HG02943 (cell line): ENCODE measurements at regions not wholly inside any gene's neighbourhood (a gene's known extent, or its start where the extent isn't known, plus 50 kb on each side); places are given as distances from the start of the nearest gene placed in this dataset.

Source experiments
- ATAC-seq: cut with Tn5 transposase; IDR thresholded peaks from one replicate; pipeline ENCODE4 v1.9.1; 2021; ENCODE audit warnings: mild to moderate bottlenecking, low read depth, moderate library complexity; ENCODE audit not compliant: unreplicated experiment

DNA sequence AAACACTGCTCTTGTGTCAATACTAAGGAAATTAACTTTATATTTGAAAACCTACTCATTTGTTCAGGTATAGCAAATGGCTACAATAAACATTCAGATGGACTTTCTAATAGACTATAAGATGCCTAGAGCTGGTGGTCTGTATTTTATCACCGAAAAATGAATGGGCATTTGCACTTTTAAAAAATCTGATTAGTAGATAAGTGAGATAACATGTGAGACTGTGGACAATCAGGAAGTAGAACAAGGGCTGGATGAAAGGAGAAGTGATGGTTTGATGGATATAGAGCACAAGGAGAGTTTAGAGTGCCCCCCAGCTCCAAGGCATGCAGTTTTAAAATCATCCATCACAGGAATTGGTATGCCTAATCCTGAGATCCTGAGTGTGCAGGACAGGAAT is 308.4 kb upstream of the RARB start:
- no peak for ATAC-seq

- no peak for ATAC-seq
Measured at GRCh38 chr3:25120665-25121064, 307.4 kb upstream of the RARB start.

GRCh38 chr3:25125201-25125600 is 302.9 kb upstream of the RARB start:
- ATAC-seq: no peak

- ATAC-seq: no peak
Measured at GRCh38 chr3:25128735-25129134, 299.3 kb upstream of the RARB start.

GRCh38 chr3:25130724-25131520 is 297.1 kb upstream of the RARB start:
- ATAC-seq: no peak

GRCh38 chr3:25133588-25133987 is 294.5 kb upstream of the RARB start:
- no peak for ATAC-seq

GRCh38 chr3:25137606-25138005 is 290.5 kb upstream of the RARB start:
- no peak for ATAC-seq

DNA sequence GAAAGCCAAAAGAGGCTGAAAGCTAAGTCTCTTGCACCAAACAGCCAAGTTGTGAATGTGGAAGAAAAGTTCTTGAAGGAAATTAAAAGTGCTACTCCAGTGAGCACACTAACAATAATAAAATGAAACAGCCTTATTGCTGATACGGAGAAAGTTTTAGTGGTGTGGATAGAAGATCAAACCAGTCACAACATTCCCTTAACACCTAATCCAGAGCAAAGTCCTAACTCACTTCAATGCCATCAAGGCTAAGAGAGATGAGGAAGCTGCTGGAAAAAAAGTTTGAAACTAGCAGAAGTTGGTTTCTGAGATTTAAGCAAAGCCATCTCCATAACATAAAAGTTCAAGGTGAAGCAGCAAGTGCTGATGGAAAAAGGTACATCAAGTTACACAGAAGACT is 288.8 kb upstream of the RARB start:
- ATAC-seq: no peak

DNA sequence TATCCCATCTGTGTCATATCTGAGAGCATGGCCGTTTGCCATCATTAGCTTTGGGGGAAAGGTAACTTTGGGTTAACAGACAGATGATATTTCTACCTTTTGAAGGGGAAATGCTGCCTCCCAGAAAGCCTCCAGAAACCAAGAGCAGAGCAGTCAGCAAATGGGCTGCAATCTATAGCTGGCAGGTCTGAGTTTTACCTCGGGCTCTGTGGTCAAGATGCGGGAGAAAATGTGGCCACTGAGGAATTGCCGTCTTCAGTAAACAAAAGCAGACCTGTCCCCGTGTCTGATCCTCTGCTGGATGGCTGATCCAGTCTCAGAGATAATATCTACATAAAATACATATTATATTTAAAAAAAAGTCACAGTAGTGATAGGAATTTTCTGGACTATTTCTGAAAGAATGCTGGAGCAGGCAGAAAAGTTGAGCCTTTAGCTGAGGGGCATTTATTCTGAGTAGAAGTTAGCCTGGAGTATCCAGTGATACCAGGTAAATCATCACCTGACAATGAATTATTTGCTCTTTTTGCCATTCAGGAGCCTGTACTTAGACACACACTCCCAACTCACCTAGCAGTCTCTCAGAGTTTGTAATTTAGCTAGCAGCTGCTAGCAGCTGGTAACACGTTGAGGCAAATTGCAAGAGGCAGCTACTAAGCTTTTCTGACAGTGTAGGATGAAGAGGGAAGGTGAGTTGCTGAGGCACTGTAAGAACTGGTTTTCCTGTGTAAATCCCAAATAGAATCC is 285.3 kb upstream of the RARB start:
- ATAC-seq: no peak

DNA sequence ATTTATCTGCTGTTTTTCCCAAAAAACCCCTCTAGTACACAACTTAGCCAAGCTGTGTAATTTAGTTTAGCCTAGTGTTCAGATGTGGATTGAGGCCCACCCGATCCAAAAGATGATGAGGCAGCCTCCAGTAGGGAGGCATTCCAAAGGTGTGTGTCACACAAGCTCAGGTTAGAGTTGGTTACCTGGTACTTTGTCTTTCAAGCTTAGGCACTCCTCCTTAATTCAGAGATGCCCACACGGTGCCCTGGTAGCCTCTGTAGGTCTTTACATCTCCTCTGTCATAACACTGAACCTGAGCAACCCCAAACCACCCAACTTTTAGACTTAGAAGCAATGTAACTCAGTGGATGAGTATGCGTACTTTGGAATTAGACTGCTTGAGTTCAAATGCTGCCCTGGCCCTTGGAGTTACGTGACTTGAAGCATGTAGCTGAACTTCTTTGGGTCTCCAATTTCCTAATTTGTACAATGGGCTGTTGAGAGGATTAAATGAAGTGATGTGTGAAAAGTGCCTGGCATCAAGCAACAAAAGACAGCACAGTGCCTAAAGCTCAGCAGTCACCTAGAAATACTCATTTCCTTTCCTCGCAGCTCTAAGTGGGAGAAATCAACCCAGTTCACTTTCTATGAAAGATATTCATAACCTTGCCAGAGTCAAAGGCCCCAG is 284.6 kb upstream of the RARB start:
- ATAC-seq: no peak

GRCh38 chr3:25144430-25144829 is 283.6 kb upstream of the RARB start:
- no peak for ATAC-seq

- no peak for ATAC-seq
Measured at GRCh38 chr3:25145176-25145575, 282.9 kb upstream of the RARB start.

GRCh38 chr3:25150199-25150598 is 277.9 kb upstream of the RARB start:
- no peak for ATAC-seq

DNA sequence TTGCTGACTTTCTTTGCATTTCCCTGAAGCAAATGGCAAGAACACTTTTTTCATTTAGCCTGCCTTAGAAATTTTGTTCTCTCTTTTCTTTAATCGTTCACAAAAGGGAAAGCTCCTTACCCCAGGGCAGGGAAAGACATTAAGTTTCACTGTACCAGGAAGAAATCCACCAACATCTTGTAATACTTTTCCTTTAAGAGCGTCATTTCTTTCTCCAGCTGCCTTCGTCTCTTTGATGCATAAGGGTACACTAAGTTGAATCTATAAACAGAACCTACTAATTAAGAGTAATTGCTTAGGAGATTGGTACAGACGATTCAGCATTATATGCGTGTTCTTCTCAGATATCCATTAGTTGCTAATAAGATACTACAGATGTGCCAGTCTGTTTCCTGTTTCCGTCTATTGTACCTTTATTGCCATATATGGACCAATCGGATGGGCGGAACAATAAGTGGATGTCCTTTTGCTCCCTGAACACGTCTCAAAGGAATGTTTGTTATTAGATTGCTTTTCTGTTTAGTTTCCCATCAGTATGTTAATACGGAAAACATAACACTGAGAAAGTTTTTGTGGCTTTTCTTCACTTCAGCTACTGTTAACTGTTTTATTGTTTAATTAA is 276.7 kb upstream of the RARB start:
- no peak for ATAC-seq

DNA sequence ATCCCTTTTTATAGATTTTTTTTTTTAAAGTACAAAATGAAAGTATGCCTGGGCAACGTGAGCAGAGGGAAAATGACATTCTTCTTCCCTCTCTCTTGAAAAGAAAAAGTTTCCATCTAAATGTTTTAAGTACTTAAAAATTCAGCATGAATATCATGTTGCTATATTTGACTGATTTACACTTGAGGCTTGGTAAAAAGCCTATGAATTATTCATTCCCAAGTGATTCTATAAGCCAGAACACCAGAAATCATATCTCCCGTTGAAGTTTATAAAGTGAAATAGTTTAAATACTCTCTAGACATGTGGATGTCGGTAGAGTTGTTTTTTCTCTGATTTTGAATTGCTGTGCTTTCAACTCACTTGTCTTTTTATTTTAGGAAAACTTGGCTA is 276.2 kb upstream of the RARB start:
- ATAC-seq: no peak

DNA sequence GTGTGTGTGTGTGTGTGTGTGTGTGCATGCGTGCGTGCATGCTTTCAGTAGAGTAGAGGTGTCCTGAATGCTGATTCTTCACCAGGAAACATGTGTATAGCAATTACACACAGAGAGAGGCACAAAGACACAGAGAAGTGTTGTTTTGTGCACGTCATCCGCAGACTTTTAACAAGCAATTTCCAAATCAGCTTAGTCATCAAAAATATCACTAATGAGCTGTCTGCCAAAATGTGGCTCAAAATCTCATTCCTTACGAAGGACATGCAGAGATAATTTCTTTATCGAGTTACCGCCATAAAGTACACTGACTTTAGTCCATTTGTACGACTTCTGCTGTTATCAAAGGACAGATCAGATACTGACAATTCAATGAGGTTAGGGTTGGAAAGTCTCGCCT is 274.9 kb upstream of the RARB start:
- ATAC-seq: no peak

DNA sequence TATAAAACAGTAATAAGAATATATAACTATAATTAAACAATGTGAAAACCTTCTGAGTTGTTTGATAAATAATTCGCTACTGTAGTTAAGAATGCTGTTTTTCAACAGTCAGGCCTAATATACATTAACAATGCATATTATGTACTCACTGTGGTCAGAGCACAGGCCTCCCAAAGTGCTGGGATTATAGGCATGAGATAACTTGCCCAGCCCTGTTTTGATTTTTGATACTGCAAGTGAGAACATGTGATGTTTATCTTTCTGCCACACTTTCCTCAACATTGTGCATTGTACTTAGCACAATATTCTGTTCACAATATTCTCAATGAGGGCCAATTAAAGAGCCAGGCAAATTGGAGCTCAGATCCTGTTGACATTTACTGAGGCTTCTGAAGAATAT is 274.5 kb upstream of the RARB start:
- ATAC-seq: no peak

- no peak for ATAC-seq
Measured at GRCh38 chr3:25155652-25156471, 272.2 kb upstream of the RARB start.

DNA sequence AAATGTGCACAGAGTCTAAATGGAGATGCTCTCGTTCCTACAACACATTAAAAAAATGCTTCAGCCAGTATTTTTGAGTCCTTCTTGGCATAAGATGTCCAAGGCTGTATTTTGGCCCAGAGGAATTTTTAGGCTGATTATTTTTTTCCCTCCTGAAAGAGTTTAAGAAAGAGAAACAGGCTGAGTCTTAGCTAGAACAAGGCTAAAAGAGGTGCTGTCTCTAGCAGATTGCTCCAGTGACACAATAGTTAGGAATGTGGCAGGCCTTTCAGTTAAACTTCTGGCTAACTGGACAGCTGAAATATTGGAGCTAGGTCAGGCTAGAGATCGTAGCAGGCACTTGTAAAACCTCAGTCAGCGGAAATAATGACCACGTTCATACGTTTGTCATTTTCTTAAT is 271.4 kb upstream of the RARB start:
- no peak for ATAC-seq

DNA sequence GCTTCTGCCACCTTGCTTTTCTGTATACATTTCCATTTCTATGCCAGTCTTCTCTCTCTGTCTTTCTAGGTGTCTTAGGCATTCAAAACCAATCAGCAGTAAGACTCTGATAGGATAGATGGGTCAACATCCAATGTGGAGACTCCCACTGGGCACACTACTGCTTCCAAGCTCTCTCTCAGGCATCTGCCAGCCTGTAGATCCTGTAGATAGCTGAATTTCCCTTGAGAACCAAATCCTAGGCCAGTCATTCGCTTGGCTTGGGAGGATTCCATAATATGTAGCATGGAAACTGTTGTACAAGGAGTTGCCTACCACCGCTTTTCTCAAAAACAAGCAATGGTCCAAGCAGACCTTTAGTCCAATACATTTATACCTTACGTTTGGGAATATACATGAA is 262.8 kb upstream of the RARB start:
- ATAC-seq: no peak
